ENCODE measurements at regions not wholly inside any gene's neighbourhood (a gene's known extent, or its start where the extent isn't known, plus 50 kb on each side); places are given as distances from the start of the nearest gene placed in this dataset.
"Not testable (repeated sequence)": the region's sequence is repeated elsewhere in the genome, so short reads cannot be mapped to it uniquely, and the experiment has no call there.

- DNase-seq: no peak
These were observed 219.6 kb upstream of the POU1F1 start for GRCh38 chr3:87495938-87496337.

GRCh38 chr3:87494264-87494663 lies 217.9 kb upstream of the POU1F1 start:
- DNase-seq: no peak

- DNase-seq: no peak
These were observed 215.5 kb upstream of the POU1F1 start for GRCh38 chr3:87491843-87492242.

- no peak for DNase-seq
These were observed 213.5 kb upstream of the POU1F1 start for GRCh38 chr3:87489892-87490291.

GRCh38 chr3:87488765-87489164 lies 212.4 kb upstream of the POU1F1 start:
- no peak for DNase-seq

GRCh38 chr3:87486635-87487034 lies 210.3 kb upstream of the POU1F1 start:
- not testable (repeated sequence) for DNase-seq

- DNase-seq: no peak
These were observed 209.7 kb upstream of the POU1F1 start for GRCh38 chr3:87486115-87486514.

- DNase-seq: no peak
These were observed 202.3 kb upstream of the POU1F1 start for GRCh38 chr3:87478716-87479115.

- DNase-seq: no peak
These were observed 197.6 kb upstream of the POU1F1 start for GRCh38 chr3:87473944-87474343.

- DNase-seq: no peak
These were observed 192.6 kb upstream of the POU1F1 start for GRCh38 chr3:87468938-87469337.

- DNase-seq: no peak
These were observed 191.9 kb upstream of the POU1F1 start for GRCh38 chr3:87468235-87468634.

- DNase-seq: no peak
These were observed 185.8 kb upstream of the POU1F1 start for GRCh38 chr3:87462228-87462627.

GRCh38 chr3:87461443-87461842 lies 185.1 kb upstream of the POU1F1 start:
- no peak for DNase-seq

- DNase-seq: no peak
These were observed 184.7 kb upstream of the POU1F1 start for GRCh38 chr3:87461036-87461435.

GRCh38 chr3:87448558-87448957 lies 172.2 kb upstream of the POU1F1 start:
- DNase-seq: no peak

- no peak for DNase-seq
These were observed 170.5 kb upstream of the POU1F1 start for GRCh38 chr3:87446849-87447387.

- no peak for DNase-seq
These were observed 166.1 kb upstream of the POU1F1 start for GRCh38 chr3:87442470-87442869.

- DNase-seq: no peak
These were observed 161.4 kb upstream of the POU1F1 start for GRCh38 chr3:87437765-87438164.

GRCh38 chr3:87436781-87437543 lies 160.6 kb upstream of the POU1F1 start:
- DNase-seq: no peak

GRCh38 chr3:87435926-87436620 lies 159.7 kb upstream of the POU1F1 start:
- DNase-seq: no peak

- not testable (repeated sequence) for DNase-seq
These were observed 157.1 kb upstream of the POU1F1 start for GRCh38 chr3:87433445-87433844.

GRCh38 chr3:87426918-87427317 lies 150.5 kb upstream of the POU1F1 start:
- no peak for DNase-seq

GRCh38 chr3:87425056-87425455 lies 148.7 kb upstream of the POU1F1 start:
- no peak for DNase-seq
